Body of pancreas (tissue), 4 donors: ENCODE measurements at regions not wholly inside any gene's neighbourhood (a gene's known extent, or its start where the extent isn't known, plus 50 kb on each side); places are given as distances from the start of the nearest gene placed in this dataset.
"Not testable (repeated sequence)": the region's sequence is repeated elsewhere in the genome, so short reads cannot be mapped to it uniquely, and the experiment has no call there.

ENCODE experiments used
- ATAC-seq: fragments of 150-250 bp; one replicate; pipeline ENCODE4 v1.9.1; 2016
- DNase-seq, 4 donors: peaks; one replicate each; pipeline ENCODE4 v3.0.0-alpha.2; 2019
- H3K27ac ChIP-seq, 4 donors: fragments of 200-600 bp; sonication (generic); 1 replicate in 3 of 4; 2 replicates in 1 of 4; pipeline versions ENCODE4 v1.5.1 to v1.6.1; 2016 to 2019; ENCODE audit warnings: mild to moderate bottlenecking in 1 of 4, mixed read lengths in 1 of 4, moderate library complexity in 1 of 4
- H3K27me3 ChIP-seq, 2 donors: fragments of 200-600 bp; sonication (generic); one replicate each; pipeline ENCODE4 v1.6.0; 2016; ENCODE audit warnings: mild to moderate bottlenecking in 1 of 2
- H3K36me3 ChIP-seq, 2 donors: fragments of 200-600 bp; sonication (generic); replicated peaks in 1 of 2; 2 replicates each; pipeline ENCODE4 v1.5.1; 2016; ENCODE audit warnings: low read depth in 2 of 2; ENCODE audit not compliant: insufficient read depth in 1 of 2
- H3K4me1 ChIP-seq: fragments of 200-600 bp; sonication (generic); one replicate; pipeline ENCODE4 v1.6.0; 2016
- H3K4me3 ChIP-seq, 2 donors: fragments of 200-600 bp; sonication (generic); 1 replicate in 1 of 2; 2 replicates in 1 of 2; pipeline ENCODE4 v1.5.1; 2016 to 2019
- H3K9me3 ChIP-seq, 3 donors: fragments of 200-600 bp; sonication (generic); 1 replicate in 2 of 3; 2 replicates in 1 of 3; pipeline ENCODE4 v1.5.1; 2016
- POLR2A ChIP-seq, 3 donors: fragments of 450-650 bp; IDR thresholded peaks; one replicate each; pipeline ENCODE4 v1.6.1; 2016; ENCODE audit warnings: antibody characterized with exemption in 3 of 3, mild to moderate bottlenecking in 2 of 3
- WGBS, 2 donors: methylation state at CpG; one replicate each; pipeline ENCODE4 v1.1.5; 2017; 5-methylcytosine and 5-hydroxymethylcytosine counted together
- intact Hi-C: fragments of 100-400 bp; cut with DNase I; formaldehyde crosslinking; loops from one replicate; pipeline ENCODE4 v1.15.1; 2023
- TF ChIP-seq, protein P1 (sequence below), 7 experiments: fragments of 450-650 bp in 4 of 7; fragments of 200-600 bp in 3 of 7; sonication (generic) in 3 of 7; IDR thresholded peaks; one replicate each; pipeline ENCODE4 v1.5.1; 2016 to 2019; ENCODE audit warnings: antibody characterized with exemption in 7 of 7

DNA sequence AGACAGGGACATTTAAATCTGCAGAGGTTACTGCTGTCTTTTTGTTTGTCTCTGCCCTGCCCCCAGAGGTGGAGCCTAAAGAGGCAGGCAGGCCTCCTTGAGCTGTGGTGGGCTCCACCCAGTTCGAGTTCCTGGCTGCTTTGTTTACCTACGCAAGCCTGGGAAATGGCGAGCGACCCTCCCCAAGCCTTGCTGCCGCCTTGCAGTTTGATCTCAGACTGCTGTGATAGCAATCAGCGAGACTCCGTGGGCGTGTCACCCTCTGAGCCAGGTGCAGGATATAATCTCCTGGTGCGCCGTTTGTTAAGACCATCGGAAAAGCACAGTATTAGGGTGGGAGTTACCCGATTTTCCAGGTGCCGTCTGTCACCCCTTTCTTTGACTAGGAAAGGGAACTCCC lies 93.3 kb downstream of the ANKRD30BL start:
- H3K9me3 ChIP-seq, H3K4me1 ChIP-seq, H3K4me3 ChIP-seq, intact Hi-C loops, H3K27me3 ChIP-seq, H3K36me3 ChIP-seq, H3K27ac ChIP-seq, ATAC-seq, DNase-seq: not testable (repeated sequence)
- WGBS, 2 donors = 78 to 82% methylated on average over 13 of the region's 13 CpGs

DNA sequence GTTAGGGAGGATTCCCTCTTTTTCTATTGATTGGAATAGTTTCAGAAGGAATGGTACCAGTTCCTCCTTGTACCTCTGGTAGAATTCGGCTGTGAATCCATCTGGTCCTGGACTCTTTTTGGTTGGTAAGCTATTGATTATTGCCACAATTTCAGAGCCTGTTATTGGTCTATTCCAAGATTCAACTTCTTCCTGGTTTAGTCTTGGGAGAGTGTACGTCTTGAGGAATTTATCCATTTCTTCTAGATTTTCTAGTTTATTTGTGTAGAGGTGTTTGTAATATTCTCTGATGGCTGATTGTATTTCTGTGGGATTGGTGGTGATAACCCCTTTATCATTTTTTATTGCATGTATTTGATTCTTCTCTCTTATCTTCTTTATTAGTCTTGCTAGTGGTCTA lies 96.4 kb downstream of the ANKRD30BL start:
- DNase-seq, H3K4me1 ChIP-seq, H3K27ac ChIP-seq, H3K4me3 ChIP-seq, intact Hi-C loops, H3K27me3 ChIP-seq, ATAC-seq, H3K9me3 ChIP-seq, H3K36me3 ChIP-seq: not testable (repeated sequence)
- WGBS, 2 donors = 46 to 59% methylated on average over 1 to 2 of the region's 2 CpGs

DNA sequence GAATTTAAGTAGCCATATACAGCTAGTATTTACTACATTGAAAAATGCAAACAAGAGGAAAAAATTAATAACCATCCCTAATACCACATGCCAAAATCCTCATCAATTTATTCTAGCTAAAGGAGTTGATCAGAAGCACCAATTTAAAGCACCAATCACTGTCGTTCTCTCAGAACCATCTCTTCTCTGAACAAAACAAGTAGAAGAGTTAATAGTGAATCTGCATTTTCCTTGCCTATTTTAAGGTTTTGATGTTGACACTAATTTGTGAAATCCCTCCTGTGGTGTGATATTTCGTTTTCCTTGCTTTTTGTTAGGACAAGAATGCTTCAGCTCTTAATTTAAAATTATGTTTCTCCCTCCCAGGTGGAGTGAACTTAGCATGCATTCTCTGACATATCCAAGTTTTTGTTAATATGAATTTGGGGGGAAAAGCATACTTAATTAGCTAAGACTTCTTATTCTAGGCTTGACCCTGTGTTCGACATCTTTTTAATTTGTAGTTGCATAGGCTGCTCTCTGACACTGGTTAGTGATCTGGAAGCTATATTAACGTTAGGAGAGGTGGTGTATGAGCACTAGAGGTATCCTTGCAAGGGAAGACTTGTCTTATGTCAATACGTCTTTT lies 122.0 kb downstream of the ANKRD30BL start:
- WGBS, 2 donors = 42 to 54% methylated on average over 5 of the region's 5 CpGs
- intact Hi-C loops, H3K4me3 ChIP-seq, H3K27me3 ChIP-seq, H3K9me3 ChIP-seq, ATAC-seq, H3K36me3 ChIP-seq, H3K27ac ChIP-seq, H3K4me1 ChIP-seq, DNase-seq: not testable (repeated sequence)

DNA sequence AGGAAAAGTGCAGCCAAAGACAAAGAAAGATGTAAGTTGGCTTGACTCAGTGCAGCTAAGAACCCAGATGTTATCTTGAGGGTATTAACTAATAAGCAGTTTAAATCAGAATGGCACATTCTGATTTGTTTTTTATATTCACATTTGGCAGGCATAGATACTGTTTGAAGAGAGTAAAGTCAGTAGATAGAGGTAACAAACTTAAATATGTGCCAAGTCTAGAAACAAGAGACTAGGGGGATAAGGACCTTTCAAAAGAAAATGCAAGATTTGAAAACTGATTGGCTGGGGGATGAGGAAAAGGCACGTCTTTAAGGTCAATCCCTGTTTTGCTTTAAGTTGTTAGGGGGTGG lies 122.9 kb downstream of the ANKRD30BL start:
- ATAC-seq, intact Hi-C loops, DNase-seq, H3K27me3 ChIP-seq, H3K4me1 ChIP-seq, H3K27ac ChIP-seq, H3K36me3 ChIP-seq, H3K9me3 ChIP-seq: not testable (repeated sequence)
- peak overlapping the region in 1 of 2 donors; percentile 9 for H3K4me3 ChIP-seq
- 5 to 15% methylated on average over 1 of the region's 1 CpG for WGBS, 2 donors

DNA sequence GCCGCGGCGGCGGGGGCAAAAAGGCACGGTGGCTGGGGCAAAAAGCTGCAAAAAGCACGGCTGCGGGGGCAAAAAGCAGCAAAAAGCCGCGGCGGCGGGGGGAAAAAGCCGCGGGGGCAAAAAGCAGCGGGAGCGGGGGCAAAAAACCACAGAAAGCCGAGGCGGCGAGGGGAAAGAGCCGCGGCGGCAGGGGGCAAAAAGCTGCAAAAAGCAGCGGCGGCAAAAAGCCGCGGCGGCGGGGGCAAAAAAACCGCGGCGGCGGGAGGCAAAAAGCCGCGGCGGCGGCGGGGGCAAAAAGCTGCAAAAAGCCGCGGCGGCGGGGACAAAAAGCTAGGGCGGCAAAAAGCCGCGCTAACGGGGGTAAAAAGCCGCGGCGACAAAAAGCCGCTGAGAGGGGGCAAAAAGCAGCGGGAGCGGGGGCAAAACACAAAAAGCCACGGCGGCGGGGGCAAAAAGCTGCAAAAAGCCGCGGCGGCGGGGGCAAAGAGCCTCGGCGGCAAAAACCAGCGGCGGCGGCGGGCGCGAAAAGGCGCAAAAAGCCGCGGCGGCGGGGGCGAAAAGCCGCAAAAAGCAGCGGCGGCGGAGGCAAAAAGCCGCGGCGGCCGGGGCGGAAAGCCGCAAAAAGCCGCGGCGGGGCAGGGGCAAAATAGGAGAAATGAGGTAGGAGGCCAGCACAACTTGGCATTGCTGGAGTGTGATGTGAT lies 123.4 kb downstream of the ANKRD30BL start:
- intact Hi-C loops = no loop called here
- ATAC-seq = no peak
- Histone ChIP-seq H3K27ac (no peak overlapping the region), H3K4me1 (no peaks in the 10 kb centered on the region), H3K4me3 (peak overlapping the region in 1 of 2 donors; percentile 9), H3K9me3 (no peaks in the 10 kb centered on the region), H3K27me3 (peaks cover 0 to 5% of the 10 kb centered on the region in 2 donors), H3K36me3 (no peaks in the 10 kb centered on the region)
- TF ChIP-seq, protein P1, sequence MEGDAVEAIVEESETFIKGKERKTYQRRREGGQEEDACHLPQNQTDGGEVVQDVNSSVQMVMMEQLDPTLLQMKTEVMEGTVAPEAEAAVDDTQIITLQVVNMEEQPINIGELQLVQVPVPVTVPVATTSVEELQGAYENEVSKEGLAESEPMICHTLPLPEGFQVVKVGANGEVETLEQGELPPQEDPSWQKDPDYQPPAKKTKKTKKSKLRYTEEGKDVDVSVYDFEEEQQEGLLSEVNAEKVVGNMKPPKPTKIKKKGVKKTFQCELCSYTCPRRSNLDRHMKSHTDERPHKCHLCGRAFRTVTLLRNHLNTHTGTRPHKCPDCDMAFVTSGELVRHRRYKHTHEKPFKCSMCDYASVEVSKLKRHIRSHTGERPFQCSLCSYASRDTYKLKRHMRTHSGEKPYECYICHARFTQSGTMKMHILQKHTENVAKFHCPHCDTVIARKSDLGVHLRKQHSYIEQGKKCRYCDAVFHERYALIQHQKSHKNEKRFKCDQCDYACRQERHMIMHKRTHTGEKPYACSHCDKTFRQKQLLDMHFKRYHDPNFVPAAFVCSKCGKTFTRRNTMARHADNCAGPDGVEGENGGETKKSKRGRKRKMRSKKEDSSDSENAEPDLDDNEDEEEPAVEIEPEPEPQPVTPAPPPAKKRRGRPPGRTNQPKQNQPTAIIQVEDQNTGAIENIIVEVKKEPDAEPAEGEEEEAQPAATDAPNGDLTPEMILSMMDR (IDR thresholded peaks at IDR 0.05) = no peak
- TF ChIP-seq POLR2A (IDR thresholded peaks at IDR 0.05) = no peak
- 1 to 2% methylated on average over 76 to 81 of the region's 84 CpGs for WGBS, 2 donors
- no peak for DNase-seq

DNA sequence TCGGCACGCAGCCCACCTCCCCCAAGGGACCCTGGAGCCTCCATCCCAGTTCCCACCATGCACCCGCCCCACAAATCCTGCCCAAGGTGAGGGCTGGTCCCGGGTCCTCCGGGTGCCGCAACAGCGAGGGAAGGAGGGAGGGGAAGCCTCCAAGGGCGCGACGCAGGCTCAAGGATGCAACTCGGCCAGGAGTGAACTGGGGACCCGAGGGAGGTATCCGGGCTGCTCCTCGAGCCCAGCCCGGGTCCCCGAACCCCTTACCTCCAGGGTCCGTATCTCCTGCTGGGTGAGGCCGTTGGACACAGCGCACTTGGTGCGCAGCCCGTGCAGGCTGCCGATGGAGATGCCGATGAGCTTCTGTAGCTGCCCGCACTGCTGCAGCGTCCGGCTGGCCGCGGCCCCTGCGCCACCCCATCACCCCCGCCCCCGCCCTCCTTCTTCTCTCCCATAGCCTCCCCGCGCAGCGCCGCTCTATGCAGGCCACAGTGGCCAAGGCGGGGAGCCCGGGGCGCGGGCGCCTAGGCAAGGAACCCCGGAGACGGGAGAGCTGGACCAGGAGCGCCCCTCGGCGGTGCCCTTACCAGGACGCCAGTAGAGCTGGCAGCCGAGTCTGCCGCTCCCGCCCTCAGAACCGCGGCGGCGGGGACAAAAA lies 124.1 kb downstream of the ANKRD30BL start:
- intact Hi-C loops = no loop called here
- Histone ChIP-seq H3K27me3 (peaks cover 0 to 5% of the 10 kb centered on the region in 2 donors), H3K36me3 (no peaks in the 10 kb centered on the region), H3K27ac (no peak overlapping the region), H3K9me3 (no peaks in the 10 kb centered on the region), H3K4me1 (no peaks in the 10 kb centered on the region), H3K4me3 (peak overlapping the region in 1 of 2 donors; percentile 9)
- TF ChIP-seq, protein P1 (IDR thresholded peaks at IDR 0.05) = peak in 1 of 7 experiments; percentile 38
- no peak for TF ChIP-seq POLR2A (IDR thresholded peaks at IDR 0.05)
- ATAC-seq (peak; percentile 48), DNase-seq (peak; percentile 35 to 67 (median 60))
- 10 to 24% methylated on average over 4 to 52 of the region's 53 CpGs for WGBS, 2 donors
